H9 (cell line): ENCODE measurements at regions not wholly inside any gene's neighbourhood (a gene's known extent, or its start where the extent isn't known, plus 50 kb on each side); places are given as distances from the start of the nearest gene placed in this dataset.

Experiments used
- DNase-seq: peaks from one replicate; pipeline ENCODE4 v3.0.0-alpha.2; 2017
- H2AFZ ChIP-seq: one replicate; pipeline ENCODE4 v1.6.1; 2013; ENCODE audit warnings: mild to moderate bottlenecking, low read length, control low read depth, moderate library complexity
- H2AK5ac ChIP-seq: 2 replicates; pipeline ENCODE4 v1.6.1; 2013; ENCODE audit warnings: low read length, control low read depth, mixed read lengths; ENCODE audit not compliant: insufficient read length
- H2BK120ac ChIP-seq: one replicate; pipeline ENCODE4 v1.6.1; 2013; ENCODE audit warnings: low read depth, mild to moderate bottlenecking, low read length, control low read depth, inconsistent platforms; ENCODE audit not compliant: poor library complexity, severe bottlenecking
- H2BK12ac ChIP-seq: 2 replicates; pipeline ENCODE4 v1.6.1; 2013; ENCODE audit warnings: low read length, control low read depth, mixed read lengths, low read depth; ENCODE audit not compliant: insufficient read length
- H2BK15ac ChIP-seq: 2 replicates; pipeline ENCODE4 v1.6.1; 2013; ENCODE audit warnings: low read depth, low read length, control low read depth
- H2BK20ac ChIP-seq: one replicate; pipeline ENCODE4 v1.6.1; 2013; ENCODE audit warnings: low read depth, mild to moderate bottlenecking, low read length, control low read depth, inconsistent platforms; ENCODE audit not compliant: poor library complexity, severe bottlenecking
- H2BK5ac ChIP-seq: 2 replicates; pipeline ENCODE4 v1.6.1; 2013; ENCODE audit warnings: low read length, control low read depth, mixed read lengths; ENCODE audit not compliant: insufficient read length
- H3K14ac ChIP-seq: 2 replicates; pipeline ENCODE4 v1.6.1; 2013; ENCODE audit warnings: low read length, control low read depth; ENCODE audit not compliant: insufficient read depth
- H3K18ac ChIP-seq: 2 replicates; pipeline ENCODE4 v1.6.1; 2013; ENCODE audit warnings: low read depth, mild to moderate bottlenecking, mixed read lengths, low read length, control low read depth; ENCODE audit not compliant: insufficient read length
- H3K23ac ChIP-seq: 2 replicates; pipeline ENCODE4 v1.6.1; 2013; ENCODE audit warnings: low read length, control low read depth, mixed read lengths, low read depth; ENCODE audit not compliant: insufficient read length
- H3K23me2 ChIP-seq: 2 replicates; pipeline ENCODE4 v1.6.1; 2013; ENCODE audit warnings: low read depth, mild to moderate bottlenecking, mixed read lengths, low read length, control low read depth; ENCODE audit not compliant: insufficient read length, poor library complexity, severe bottlenecking
- H3K27ac ChIP-seq: 2 replicates; pipeline ENCODE4 v1.5.1; 2013; ENCODE audit warnings: low read length, control low read depth, mixed read lengths, low read depth; ENCODE audit not compliant: insufficient read length
- H3K27me3 ChIP-seq: 2 replicates; pipeline ENCODE4 v1.6.1; 2013; ENCODE audit warnings: low read length, control low read depth, inconsistent platforms; ENCODE audit not compliant: insufficient read depth
- H3K4ac ChIP-seq: 2 replicates; pipeline ENCODE4 v1.6.1; 2013; ENCODE audit warnings: low read depth, mild to moderate bottlenecking, control low read depth, inconsistent platforms, low read length, moderate library complexity
- H3K4me1 ChIP-seq: 2 replicates; pipeline ENCODE4 v1.6.1; 2013; ENCODE audit warnings: low read length, control low read depth, inconsistent platforms; ENCODE audit not compliant: insufficient read depth
- H3K4me2 ChIP-seq: 2 replicates; pipeline ENCODE4 v1.6.1; 2013; ENCODE audit warnings: low read length, control low read depth, mixed read lengths; ENCODE audit not compliant: insufficient read length, insufficient read depth
- H3K56ac ChIP-seq: 2 replicates; pipeline ENCODE4 v1.6.1; 2013; ENCODE audit warnings: low read depth, mild to moderate bottlenecking, mixed read lengths, low read length, control low read depth; ENCODE audit not compliant: insufficient read length
- H3K79me1 ChIP-seq: 2 replicates; pipeline ENCODE4 v1.6.1; 2013; ENCODE audit warnings: low read depth, mild to moderate bottlenecking, moderate library complexity, low read length, control low read depth, inconsistent platforms; ENCODE audit not compliant: insufficient read depth, poor library complexity, severe bottlenecking
- H3K79me2 ChIP-seq: 2 replicates; pipeline ENCODE4 v1.6.1; 2013; ENCODE audit warnings: low read length, control low read depth, inconsistent platforms; ENCODE audit not compliant: insufficient read depth
- H3K9ac ChIP-seq: 2 replicates; pipeline ENCODE4 v1.6.1; 2013; ENCODE audit warnings: low read length, control low read depth, mixed read lengths; ENCODE audit not compliant: insufficient read length; ENCODE audit errors: extremely low read depth
- H3K9me3 ChIP-seq: one replicate; pipeline ENCODE4 v1.6.1; 2013; ENCODE audit warnings: low read depth, low read length, inconsistent platforms; ENCODE audit not compliant: control insufficient read depth
- H3T11ph ChIP-seq: one replicate; pipeline ENCODE4 v1.6.1; 2013; ENCODE audit warnings: mild to moderate bottlenecking, low read length, control low read depth, inconsistent platforms
- H4K20me1 ChIP-seq: one replicate; pipeline ENCODE4 v1.6.1; 2013; ENCODE audit not compliant: control insufficient read depth, insufficient read length, insufficient read depth
- H4K5ac ChIP-seq: 2 replicates; pipeline ENCODE4 v1.6.1; 2013; ENCODE audit warnings: low read depth, mild to moderate bottlenecking, mixed read lengths, low read length, control low read depth; ENCODE audit not compliant: insufficient read length
- H4K8ac ChIP-seq: replicated peaks from 2 replicates; pipeline ENCODE4 v1.6.1; 2013; ENCODE audit warnings: low read length, control low read depth, mixed read lengths, low read depth; ENCODE audit not compliant: insufficient read length
- H4K91ac ChIP-seq: 2 replicates; pipeline ENCODE4 v1.6.1; 2013; ENCODE audit warnings: low read depth, mild to moderate bottlenecking, moderate library complexity, mixed read lengths, low read length, control low read depth; ENCODE audit not compliant: insufficient read length
- H3K27ac Mint-ChIP-seq, 3 experiments: 2 replicates in 2 of 3; 3 replicates in 1 of 3; pipeline ENCODE4 v1.8.0; 2020 to 2021; ENCODE audit warnings: mixed read lengths in 3 of 3, mild to moderate bottlenecking in 1 of 3, moderate library complexity in 1 of 3
- H3K27me3 Mint-ChIP-seq: 2 replicates; pipeline ENCODE4 v1.8.0; 2021; ENCODE audit warnings: low read depth, mild to moderate bottlenecking, moderate library complexity, mixed read lengths
- H3K36me3 Mint-ChIP-seq, 3 experiments: 2 replicates in 2 of 3; 3 replicates in 1 of 3; pipeline ENCODE4 v1.8.0; 2020 to 2021; ENCODE audit warnings: low read depth in 3 of 3, mixed read lengths in 3 of 3; ENCODE audit not compliant: insufficient read depth in 1 of 3
- H3K4me1 Mint-ChIP-seq, 2 experiments: 2 replicates each; pipeline ENCODE4 v1.8.0; 2020; ENCODE audit warnings: mixed read lengths in 2 of 2
- H3K4me3 Mint-ChIP-seq, 2 experiments: 2 replicates in 1 of 2; 3 replicates in 1 of 2; pipeline ENCODE4 v1.8.0; 2020 to 2021; ENCODE audit warnings: mild to moderate bottlenecking in 2 of 2, mixed read lengths in 2 of 2, moderate library complexity in 1 of 2
- H3K9me3 Mint-ChIP-seq, 2 experiments: 2 replicates in 1 of 2; 3 replicates in 1 of 2; pipeline ENCODE4 v1.8.0; 2020; ENCODE audit warnings: mild to moderate bottlenecking in 2 of 2, mixed read lengths in 2 of 2, moderate library complexity in 1 of 2
- CTCF ChIP-seq: fragments of 200-600 bp; sonication (generic); conservative IDR thresholded peaks from 3 replicates; pipeline ENCODE4 v1.8.0; 2021; ENCODE audit warnings: antibody characterized with exemption, mild to moderate bottlenecking

- no peaks in the 10 kb centered on the region for H4K20me1 ChIP-seq
- no peak for DNase-seq
- H2BK12ac ChIP-seq, result no peak overlapping the region
- H3K27me3 Mint-ChIP-seq, result no peaks in the 10 kb centered on the region; the same call in 1 of the 2 replicates
- no peaks in the 10 kb centered on the region for H3K23me2 ChIP-seq
- no peak overlapping the region for H3K14ac ChIP-seq
- H3K27ac ChIP-seq, result no peak overlapping the region
- peaks cover 16 to 19% of the 10 kb centered on the region in 2 experiments for H3K4me1 Mint-ChIP-seq
- no peak overlapping the region for H3K27ac Mint-ChIP-seq
- H3T11ph ChIP-seq, result no peak overlapping the region
- no peak overlapping the region for H2BK120ac ChIP-seq
- 0 out of 7 replicates have a peak, but pooled peaks cover 0 to 6% (median 0%) of the 10 kb centered on the region in 3 experiments for H3K36me3 Mint-ChIP-seq
- no peak overlapping the region for H3K18ac ChIP-seq
- no peak for TF ChIP-seq CTCF
- H2AK5ac ChIP-seq, result no peak overlapping the region
- H3K9me3 ChIP-seq, result no peaks in the 10 kb centered on the region
- no peak overlapping the region for H4K91ac ChIP-seq
- H3K9ac ChIP-seq, result no peak overlapping the region
- H3K79me2 ChIP-seq, result no peaks in the 10 kb centered on the region
- H2BK5ac ChIP-seq, result no peak overlapping the region
- no peak overlapping the region for H4K8ac ChIP-seq
- H3K4me2 ChIP-seq, result no peak overlapping the region
- no peaks in the 10 kb centered on the region; a peak in 1 of 5 replicates for H3K9me3 Mint-ChIP-seq
- H3K4me3 Mint-ChIP-seq, result no peak overlapping the region
- H3K56ac ChIP-seq, result no peak overlapping the region
- H3K4ac ChIP-seq, result no peak overlapping the region
- H2BK20ac ChIP-seq, result no peak overlapping the region
- H3K79me1 ChIP-seq, result no peaks in the 10 kb centered on the region
- H3K27me3 ChIP-seq, result no peaks in the 10 kb centered on the region
- peaks cover 4% of the 10 kb centered on the region; the same call in 1 of the 2 replicates for H3K4me1 ChIP-seq
- H2BK15ac ChIP-seq, result no peak overlapping the region
- no peak overlapping the region for H3K23ac ChIP-seq
- no peak overlapping the region for H2AFZ ChIP-seq
- H4K5ac ChIP-seq, result no peak overlapping the region
Measured at GRCh38 chr6:156725712-156726111, 51.5 kb upstream of the ARID1B start.
